H7 (cell line): ENCODE measurements at regions not wholly inside any gene's neighbourhood (a gene's known extent, or its start where the extent isn't known, plus 50 kb on each side); places are given as distances from the start of the nearest gene placed in this dataset.

Source experiments
- DNase-seq: peaks from one replicate; pipeline ENCODE4 v3.0.0; 2012
- H3K27me3 ChIP-seq: 2 replicates; pipeline ENCODE4 v1.6.0; 2011; ENCODE audit warnings: mild to moderate bottlenecking, low read length; ENCODE audit not compliant: control insufficient read depth, insufficient read depth
- H3K36me3 ChIP-seq: replicated peaks from 2 replicates; pipeline ENCODE4 v1.5.1; 2011; ENCODE audit warnings: low read length; ENCODE audit not compliant: control insufficient read depth, insufficient read depth
- H3K4me3 ChIP-seq: 2 replicates; pipeline ENCODE4 v1.5.1; 2011; ENCODE audit warnings: low read depth, mild to moderate bottlenecking, control low read depth, low read length, moderate library complexity; ENCODE audit not compliant: insufficient read depth

DNA sequence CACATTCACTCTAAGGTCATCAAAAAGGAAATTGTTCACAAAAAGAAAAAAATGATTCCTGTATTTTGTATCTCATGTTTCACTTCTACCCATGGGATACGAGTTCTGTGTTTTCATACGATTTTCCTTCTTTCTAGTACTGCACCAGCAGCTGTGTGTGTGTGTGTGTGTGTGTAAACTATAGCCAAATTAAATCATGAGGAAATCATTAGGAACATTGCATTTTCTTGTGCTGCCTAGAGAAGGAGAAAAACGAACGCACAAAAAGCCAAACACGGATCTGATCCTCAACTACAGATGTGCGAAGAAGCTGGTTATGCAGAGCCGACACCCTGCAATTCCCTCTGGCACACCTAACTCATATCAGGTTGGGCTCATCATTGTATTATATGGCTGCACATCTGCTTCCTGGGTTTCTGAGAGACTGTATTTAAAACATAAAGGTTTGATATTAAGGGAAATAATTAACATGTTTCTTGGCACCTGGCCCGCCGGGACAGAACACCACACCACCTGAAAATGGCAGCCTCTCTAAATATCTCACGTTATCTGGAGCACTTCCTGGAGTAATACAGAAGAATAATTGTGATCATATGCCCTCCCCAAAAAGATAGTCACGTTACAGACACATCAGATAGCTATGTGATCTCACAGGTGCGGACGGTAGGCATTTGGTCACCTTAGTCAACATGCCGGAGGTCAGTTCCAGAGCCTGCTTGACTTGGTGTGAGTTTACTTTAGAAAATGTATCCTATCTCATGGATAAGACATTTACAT lies 586.3 kb upstream of the SALL3 start:
- H3K27me3 ChIP-seq, result 0 out of 2 replicates have a peak, but pooled peaks cover 1% of the 10 kb centered on the region
- no peaks in the 10 kb centered on the region for H3K36me3 ChIP-seq
- DNase-seq, result no peak
- H3K4me3 ChIP-seq, result no peak overlapping the region

DNA sequence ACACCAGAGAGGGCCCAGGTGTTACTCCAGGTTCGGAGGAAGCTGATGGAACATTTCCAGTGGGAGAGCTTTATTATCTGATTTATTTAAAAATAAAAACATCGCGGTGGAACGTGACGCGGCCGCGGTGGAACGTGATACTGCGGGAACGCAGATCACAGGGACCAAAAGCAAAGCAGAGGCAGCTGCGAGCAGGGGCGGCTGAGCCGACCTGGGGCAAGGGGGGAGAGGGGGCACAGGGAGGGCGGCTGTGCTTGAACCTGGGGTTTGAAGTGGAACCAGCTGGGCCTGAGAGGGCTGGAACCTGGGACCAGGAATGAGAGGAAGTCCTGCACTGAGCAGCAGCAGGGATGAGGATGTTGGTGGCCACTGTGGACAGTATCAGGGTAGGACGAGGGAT lies 583.5 kb upstream of the SALL3 start:
- DNase-seq, result no peak
- Histone ChIP-seq H3K36me3 (no peaks in the 10 kb centered on the region), H3K4me3 (no peak overlapping the region), H3K27me3 (no peaks in the 10 kb centered on the region)

DNA sequence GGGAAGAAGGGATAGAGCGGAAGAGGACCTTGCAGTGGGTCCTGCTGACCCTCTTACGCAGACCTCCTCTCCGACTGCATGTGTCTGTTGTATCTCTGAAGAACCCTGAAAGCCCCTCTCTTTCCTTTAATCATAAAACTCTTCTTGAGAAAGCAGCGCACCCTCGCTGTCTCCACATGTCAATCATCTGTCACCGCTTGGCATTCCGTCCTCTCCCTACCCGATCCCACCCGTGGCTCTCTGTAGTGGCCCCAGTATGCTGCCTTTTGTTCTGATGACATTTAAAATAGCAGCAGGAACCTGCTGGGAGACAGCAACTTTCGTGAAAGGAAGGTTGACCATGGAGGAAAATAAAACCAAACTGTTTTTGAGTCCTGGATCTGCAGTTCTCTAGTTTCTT lies 582.9 kb upstream of the SALL3 start:
- Histone ChIP-seq H3K36me3 (no peaks in the 10 kb centered on the region), H3K4me3 (no peak overlapping the region), H3K27me3 (no peaks in the 10 kb centered on the region)
- DNase-seq, result no peak

DNA sequence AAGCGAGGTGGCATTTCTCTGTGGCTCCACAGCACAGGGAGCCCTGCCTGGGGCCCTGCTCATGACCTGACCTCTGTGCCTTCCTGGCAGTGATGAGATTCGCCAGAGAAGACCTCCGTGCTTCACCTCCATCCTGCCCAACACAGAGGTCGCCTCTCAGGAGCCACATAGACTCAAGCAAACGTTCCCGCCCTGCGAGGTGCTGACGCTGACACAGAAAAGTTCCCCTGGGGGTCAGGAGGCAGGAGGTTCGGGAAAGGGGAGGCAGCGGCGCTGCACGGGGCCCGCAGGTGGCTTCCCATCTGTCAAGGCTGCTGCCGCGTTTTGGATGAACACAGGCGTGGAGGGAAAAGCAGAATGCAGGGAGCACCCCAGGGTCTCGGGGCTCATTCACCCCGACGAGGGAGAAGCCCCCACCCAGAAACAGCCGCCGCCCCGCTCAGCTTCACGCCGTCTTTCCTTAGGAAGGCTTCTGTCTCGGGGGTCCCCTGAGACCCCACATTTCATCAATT lies 579.6 kb upstream of the SALL3 start:
- no peak for DNase-seq
- H3K4me3 ChIP-seq, result no peak overlapping the region
- H3K36me3 ChIP-seq, result no peaks in the 10 kb centered on the region
- H3K27me3 ChIP-seq, result no peaks in the 10 kb centered on the region

DNA sequence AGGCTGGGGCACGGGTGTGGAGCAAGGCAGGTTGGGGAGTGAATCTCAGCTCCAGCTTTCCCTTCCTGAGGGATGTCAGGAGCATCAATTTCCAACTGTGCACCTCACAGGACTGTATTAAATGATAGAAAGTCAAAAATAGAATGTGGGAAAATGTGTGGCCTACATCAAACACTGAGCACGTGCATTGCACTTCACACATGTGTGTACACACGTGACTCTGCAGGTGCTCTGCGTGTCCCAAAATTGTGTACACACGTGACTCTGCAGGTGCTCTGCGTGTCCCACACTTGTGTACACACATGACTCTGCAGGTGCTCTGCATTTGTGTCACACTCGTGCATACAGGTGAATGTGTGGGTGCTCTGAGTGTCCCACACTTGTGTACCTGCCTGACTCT lies 577.2 kb upstream of the SALL3 start:
- Histone ChIP-seq H3K4me3 (no peak overlapping the region), H3K27me3 (no peaks in the 10 kb centered on the region), H3K36me3 (no peaks in the 10 kb centered on the region)
- no peak for DNase-seq

DNA sequence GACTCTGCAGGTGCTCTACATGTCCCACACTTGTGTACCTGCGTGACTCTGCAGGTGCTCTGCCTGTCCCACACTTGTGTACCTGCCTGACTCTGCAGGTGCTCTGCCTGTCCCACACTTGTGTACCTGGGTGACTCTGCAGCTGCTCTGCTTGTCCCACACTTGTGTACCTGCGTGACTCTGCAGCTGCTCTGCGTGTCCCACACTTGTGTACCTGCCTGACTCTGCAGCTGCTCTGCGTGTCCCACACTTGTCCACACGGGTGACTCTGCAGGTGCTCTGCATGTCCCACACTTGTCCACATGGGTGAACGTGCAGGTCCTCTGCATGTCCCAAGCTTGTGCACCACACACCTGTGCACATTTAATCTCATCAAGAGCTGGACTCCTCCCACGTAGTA lies 576.7 kb upstream of the SALL3 start:
- Histone ChIP-seq H3K4me3 (no peak overlapping the region), H3K36me3 (no peaks in the 10 kb centered on the region), H3K27me3 (no peaks in the 10 kb centered on the region)
- DNase-seq, result no peak

DNA sequence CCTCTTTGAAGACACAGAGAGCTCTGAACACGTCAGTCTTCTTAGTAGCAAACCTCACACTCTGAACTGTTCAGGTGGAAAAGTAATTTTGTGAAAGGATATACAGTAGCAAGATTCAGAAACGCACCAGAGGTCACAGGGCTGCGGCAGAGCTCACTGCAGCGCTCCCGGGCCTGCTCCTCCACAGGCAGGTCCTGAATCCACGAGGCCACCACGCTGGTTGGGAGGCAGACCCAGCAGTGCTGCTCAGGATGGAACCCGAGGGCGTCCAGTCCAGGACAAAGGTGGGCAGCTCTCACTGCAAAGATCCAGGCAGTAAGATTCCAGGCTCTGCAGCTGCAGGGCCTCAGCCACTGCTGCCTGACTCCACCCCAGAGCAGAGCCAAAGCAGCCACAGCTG lies 576.2 kb upstream of the SALL3 start:
- Histone ChIP-seq H3K27me3 (no peaks in the 10 kb centered on the region), H3K36me3 (no peaks in the 10 kb centered on the region), H3K4me3 (no peak overlapping the region)
- no peak for DNase-seq

DNA sequence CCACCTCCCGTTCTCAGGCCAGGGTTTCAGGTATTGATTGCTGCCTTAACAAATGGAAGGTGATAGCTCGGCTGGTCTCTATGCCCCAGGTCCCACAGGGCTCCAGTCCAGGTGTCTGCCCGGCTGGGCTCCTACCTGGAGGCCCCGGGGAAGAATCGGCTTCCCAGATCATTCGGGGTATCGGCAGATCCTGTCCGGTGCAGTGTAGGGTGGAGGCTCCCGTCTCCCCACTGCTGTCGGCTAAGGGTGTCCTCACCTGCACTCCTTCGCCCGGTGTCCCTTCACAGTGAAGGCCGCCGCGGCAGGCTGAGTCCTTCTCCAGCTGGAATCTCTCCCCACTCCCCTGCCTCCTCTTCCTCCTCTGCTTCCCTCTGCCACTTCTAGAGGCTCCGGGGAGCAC lies 573.9 kb upstream of the SALL3 start:
- DNase-seq, result no peak
- Histone ChIP-seq H3K4me3 (no peak overlapping the region), H3K36me3 (no peaks in the 10 kb centered on the region), H3K27me3 (no peaks in the 10 kb centered on the region)

DNA sequence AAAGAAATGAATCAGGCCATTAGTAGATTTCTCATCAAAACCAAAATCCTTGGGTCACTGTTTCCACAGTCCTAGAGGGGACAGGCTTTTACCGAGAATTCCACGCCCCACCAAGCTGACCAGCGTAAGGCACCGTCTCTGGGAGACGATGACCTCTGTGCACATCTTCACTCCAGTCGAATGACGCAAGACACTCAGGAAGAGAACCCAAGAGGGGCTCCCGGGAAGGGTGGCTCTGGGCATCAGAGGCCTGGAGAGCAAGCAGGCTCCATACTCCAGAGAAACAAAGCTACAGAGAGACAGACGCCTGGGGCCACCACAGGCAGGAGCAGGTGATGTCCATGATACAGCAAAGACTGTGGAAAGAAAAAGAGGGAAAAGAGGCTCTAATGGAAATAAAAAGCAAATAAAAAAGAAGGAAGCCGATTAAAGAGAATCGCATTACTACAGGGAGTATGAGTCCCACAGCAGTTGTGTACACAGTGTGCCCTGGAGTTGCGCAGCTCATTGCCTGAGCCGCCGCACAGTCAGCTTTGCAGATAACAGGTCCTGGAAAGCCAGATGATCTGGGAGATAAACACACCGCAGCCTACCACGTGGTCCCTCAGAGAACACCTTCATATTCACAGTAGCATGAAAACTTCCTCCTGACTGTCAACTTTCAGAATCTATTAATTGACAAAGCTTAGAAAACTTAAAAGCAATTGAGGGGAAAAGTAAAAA lies 572.7 kb upstream of the SALL3 start:
- Histone ChIP-seq H3K4me3 (no peak overlapping the region), H3K27me3 (no peaks in the 10 kb centered on the region), H3K36me3 (no peaks in the 10 kb centered on the region)
- no peak for DNase-seq

DNA sequence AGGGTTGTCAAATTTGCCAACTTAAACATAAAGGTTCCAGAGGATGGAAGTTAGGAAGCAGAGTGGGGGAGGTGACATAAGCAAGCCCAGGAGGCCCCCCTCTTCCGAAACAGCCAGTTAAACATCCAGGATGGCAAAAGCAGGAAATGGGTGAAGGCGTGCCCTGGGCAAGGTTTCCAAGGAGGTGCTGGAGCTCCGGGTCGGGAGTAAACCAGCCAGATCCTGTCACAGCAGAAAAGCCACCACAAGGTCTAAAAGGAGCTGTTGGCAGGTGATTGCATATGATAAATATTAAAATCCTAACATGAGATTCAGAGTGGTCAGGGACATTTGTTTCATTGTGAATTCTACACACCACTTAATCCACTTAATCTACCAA lies 572.2 kb upstream of the SALL3 start:
- no peak for DNase-seq
- H3K36me3 ChIP-seq, result no peaks in the 10 kb centered on the region
- H3K27me3 ChIP-seq, result no peaks in the 10 kb centered on the region
- no peak overlapping the region for H3K4me3 ChIP-seq

DNA sequence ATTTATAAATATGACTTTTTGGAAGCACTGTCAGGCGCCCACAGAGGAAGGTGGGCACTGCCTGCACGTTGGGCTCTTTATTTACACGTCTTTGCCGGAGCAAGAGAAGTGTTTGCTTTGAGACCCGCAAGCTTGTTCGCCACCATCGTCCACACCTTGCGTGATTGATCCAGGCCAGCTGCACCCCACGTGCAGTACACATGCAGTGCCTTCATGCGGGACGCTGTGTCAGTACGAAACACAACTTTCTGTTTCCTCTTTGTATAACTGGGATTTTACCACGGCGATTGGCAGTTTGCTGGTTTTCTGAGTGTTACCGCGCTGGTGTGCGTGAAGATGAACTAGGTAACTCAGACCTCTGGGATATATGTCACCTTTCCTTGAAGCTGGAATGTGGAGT lies 571.0 kb upstream of the SALL3 start:
- no peaks in the 10 kb centered on the region for H3K27me3 ChIP-seq
- no peaks in the 10 kb centered on the region for H3K36me3 ChIP-seq
- no peak for DNase-seq
- no peak overlapping the region for H3K4me3 ChIP-seq

DNA sequence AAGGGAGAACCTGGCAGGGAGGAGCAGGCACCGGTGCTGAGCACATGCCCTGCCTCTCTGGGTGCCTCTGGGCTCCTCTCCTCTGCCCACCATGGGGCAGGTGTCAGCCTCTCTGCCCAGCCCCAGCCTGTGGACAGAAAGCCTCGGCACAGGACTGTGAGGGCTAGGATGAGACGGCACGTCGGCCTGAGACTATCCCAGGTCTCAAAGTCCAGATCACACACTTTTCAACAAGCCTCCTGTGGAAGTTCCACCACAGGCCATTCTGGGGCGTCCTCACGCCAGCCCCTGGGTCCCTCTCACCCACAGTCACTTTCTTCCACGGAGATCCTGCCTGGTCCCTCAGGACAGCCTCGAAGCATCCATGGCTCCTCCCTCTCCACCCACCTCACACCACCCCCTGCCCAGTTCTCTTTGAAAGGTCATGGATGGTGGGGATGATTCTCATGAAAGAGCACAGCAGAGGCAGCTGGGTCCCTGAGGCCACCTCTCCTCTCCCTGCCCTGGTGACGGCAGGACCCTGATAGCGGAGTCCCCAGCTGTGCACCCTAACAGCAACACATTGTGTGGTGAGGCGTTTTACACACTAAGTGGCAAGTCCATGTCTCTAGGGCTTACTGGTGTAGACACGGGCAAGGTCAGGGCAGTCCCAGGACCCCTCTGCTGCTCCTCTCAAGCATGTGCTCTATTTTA lies 569.4 kb upstream of the SALL3 start:
- H3K27me3 ChIP-seq, result no peaks in the 10 kb centered on the region

DNA sequence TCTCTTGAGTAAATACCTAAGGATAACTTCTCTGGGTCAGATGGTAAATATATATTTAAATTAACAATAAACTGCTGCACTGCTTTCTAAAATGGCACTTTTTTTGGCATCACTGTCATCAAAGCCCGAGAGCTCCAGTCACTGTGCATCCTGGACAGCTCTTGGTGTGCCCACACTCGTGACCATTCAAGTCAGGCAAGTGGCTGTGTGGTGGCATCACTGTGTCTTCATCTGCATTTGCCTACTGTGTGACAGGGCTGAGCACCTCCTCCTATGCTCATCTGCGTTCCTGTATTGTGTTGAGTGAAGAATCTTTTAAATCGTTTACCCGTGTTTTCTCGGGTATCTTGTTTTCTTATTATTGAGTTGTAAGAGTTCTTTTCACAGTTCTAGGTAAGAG lies 568.1 kb upstream of the SALL3 start:
- no peak overlapping the region for H3K4me3 ChIP-seq
- H3K27me3 ChIP-seq, result no peaks in the 10 kb centered on the region
- no peak for DNase-seq
- no peaks in the 10 kb centered on the region for H3K36me3 ChIP-seq

More for the DNA sequence above, 569.4 kb upstream of the SALL3 start:
- no peak for DNase-seq
- H3K36me3 ChIP-seq, result no peaks in the 10 kb centered on the region
- H3K4me3 ChIP-seq, result no peak overlapping the region

DNA sequence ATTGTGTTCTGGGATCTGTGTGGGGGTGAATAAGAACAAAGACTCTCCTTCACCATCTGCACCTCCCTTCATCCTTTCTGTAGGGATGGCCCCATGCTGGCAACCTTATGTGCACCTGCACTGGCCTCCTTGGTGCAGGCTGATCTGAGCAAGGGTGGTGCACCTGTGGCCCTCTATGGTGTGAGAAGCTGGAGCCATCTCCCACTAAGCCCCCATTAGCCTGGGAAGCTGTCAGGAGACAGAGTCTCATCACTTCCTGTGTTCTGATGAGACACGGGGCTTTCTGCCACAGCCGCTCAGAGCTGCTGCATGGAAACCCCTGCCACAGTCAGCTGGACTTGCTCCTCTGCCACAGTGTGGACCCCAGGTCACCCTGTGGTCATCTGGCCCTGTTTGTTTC lies 565.3 kb upstream of the SALL3 start:
- Histone ChIP-seq H3K27me3 (no peaks in the 10 kb centered on the region), H3K36me3 (no peaks in the 10 kb centered on the region), H3K4me3 (no peak overlapping the region)
- no peak for DNase-seq

DNA sequence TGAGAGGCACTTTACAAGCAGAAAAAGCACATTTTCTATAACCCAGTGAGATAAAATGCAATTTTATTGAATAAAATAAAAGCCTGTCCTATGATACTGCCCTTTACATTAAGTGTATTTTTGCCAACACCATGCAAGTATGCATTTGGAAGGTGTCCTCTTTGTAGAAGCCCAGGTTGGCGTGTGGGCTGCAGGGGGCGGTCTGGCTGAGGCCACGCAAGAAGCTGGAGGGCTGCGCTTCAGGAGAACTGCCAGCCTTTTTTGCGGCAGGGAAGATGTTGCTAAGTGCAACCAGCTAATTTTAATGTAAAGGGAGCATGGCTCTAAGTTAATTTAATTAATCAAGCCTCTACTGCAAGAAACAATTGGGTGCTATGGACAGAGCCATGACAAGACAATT lies 562.8 kb upstream of the SALL3 start:
- peak; percentile 77 for DNase-seq
- no peak overlapping the region for H3K4me3 ChIP-seq
- H3K27me3 ChIP-seq, result no peaks in the 10 kb centered on the region
- H3K36me3 ChIP-seq, result no peaks in the 10 kb centered on the region
